Activated CD4-positive, alpha-beta memory T cell treated with anti-CD3 and anti-CD28 coated beads, Interleukin-2, amount 10 ng/mL, durations not matched to agents 7 days and 5 days (primary cell): ENCODE measurements at regions not wholly inside any gene's neighbourhood (a gene's known extent, or its start where the extent isn't known, plus 50 kb on each side); places are given as distances from the start of the nearest gene placed in this dataset.
"Not testable (repeated sequence)": the region's sequence is repeated elsewhere in the genome, so short reads cannot be mapped to it uniquely, and the experiment has no call there.

Experiments
- CTCF ChIA-PET: fragments of 350-600 bp; sonication (Branson Sonifier 250); formaldehyde crosslinking; loops from one replicate; lab custom pipeline; 2021; ENCODE audit warnings: antibody characterized with exemption, inconsistent platforms; lab: Charles Lee
- POLR2A ChIA-PET: fragments of 350-600 bp; sonication (Branson Sonifier 250); formaldehyde crosslinking; loops from one replicate; lab custom pipeline; 2021; ENCODE audit warnings: antibody characterized with exemption; lab: Charles Lee
- DNase-seq: peaks from one replicate; pipeline ENCODE4 v3.0.0-alpha.2; 2020
- H3K27ac Mint-ChIP-seq: one replicate; pipeline ENCODE4 v1.8.0; 2021; ENCODE audit warnings: mild to moderate bottlenecking, mixed read lengths
- H3K27me3 Mint-ChIP-seq: one replicate; pipeline ENCODE4 v1.8.0; 2021; ENCODE audit warnings: mixed read lengths
- H3K36me3 Mint-ChIP-seq: one replicate; pipeline ENCODE4 v1.8.0; 2021; ENCODE audit warnings: low read depth, mixed read lengths
- H3K4me1 Mint-ChIP-seq: one replicate; pipeline ENCODE4 v1.8.0; 2021; ENCODE audit warnings: mixed read lengths
- H3K4me3 Mint-ChIP-seq: one replicate; pipeline ENCODE4 v1.8.0; 2021; ENCODE audit warnings: mild to moderate bottlenecking, mixed read lengths
- H3K9me3 Mint-ChIP-seq: one replicate; pipeline ENCODE4 v1.8.0; 2021; ENCODE audit warnings: mixed read lengths

- H3K27ac Mint-ChIP-seq, POLR2A ChIA-PET, H3K27me3 Mint-ChIP-seq, H3K36me3 Mint-ChIP-seq, H3K4me1 Mint-ChIP-seq, CTCF ChIA-PET, H3K9me3 Mint-ChIP-seq, H3K4me3 Mint-ChIP-seq, DNase-seq: not testable (repeated sequence)
Measured at GRCh38 chr9:41035276-41035675, 93.2 kb downstream of the FOXD4L6 start.

GRCh38 chr9:41034699-41035197 is 93.7 kb downstream of the FOXD4L6 start:
- CTCF ChIA-PET, H3K9me3 Mint-ChIP-seq, POLR2A ChIA-PET, H3K4me1 Mint-ChIP-seq, H3K27me3 Mint-ChIP-seq, H3K4me3 Mint-ChIP-seq, H3K36me3 Mint-ChIP-seq, DNase-seq, H3K27ac Mint-ChIP-seq: not testable (repeated sequence)

DNA sequence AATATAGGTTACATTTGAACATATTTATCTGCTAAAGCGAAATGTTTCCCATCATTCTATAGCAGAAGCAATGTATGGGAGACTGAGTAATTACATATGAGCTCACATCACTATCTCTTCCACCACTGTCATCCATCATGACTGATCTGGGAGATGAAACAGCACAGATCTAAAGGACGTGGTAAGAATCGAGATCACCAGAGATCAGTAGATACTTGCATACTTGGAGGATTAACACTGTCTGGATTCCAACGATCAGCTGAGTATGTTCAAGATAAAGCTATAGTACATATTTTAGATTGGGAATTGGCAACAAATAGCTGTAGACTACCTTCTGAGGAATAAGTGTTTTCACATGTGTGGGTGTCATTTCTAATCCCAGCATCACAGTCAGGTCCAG is 94.6 kb downstream of the FOXD4L6 start:
- H3K36me3 Mint-ChIP-seq, POLR2A ChIA-PET, H3K4me3 Mint-ChIP-seq: not testable (repeated sequence)

GRCh38 chr9:41033360-41033759 is 95.1 kb downstream of the FOXD4L6 start:
- H3K27me3 Mint-ChIP-seq, H3K9me3 Mint-ChIP-seq, DNase-seq, H3K4me1 Mint-ChIP-seq, CTCF ChIA-PET, H3K4me3 Mint-ChIP-seq, H3K27ac Mint-ChIP-seq, POLR2A ChIA-PET, H3K36me3 Mint-ChIP-seq: not testable (repeated sequence)

More for the DNA sequence above, 94.6 kb downstream of the FOXD4L6 start:
- H3K9me3 Mint-ChIP-seq, H3K4me1 Mint-ChIP-seq, H3K27ac Mint-ChIP-seq, DNase-seq, H3K27me3 Mint-ChIP-seq, CTCF ChIA-PET: not testable (repeated sequence)

DNA sequence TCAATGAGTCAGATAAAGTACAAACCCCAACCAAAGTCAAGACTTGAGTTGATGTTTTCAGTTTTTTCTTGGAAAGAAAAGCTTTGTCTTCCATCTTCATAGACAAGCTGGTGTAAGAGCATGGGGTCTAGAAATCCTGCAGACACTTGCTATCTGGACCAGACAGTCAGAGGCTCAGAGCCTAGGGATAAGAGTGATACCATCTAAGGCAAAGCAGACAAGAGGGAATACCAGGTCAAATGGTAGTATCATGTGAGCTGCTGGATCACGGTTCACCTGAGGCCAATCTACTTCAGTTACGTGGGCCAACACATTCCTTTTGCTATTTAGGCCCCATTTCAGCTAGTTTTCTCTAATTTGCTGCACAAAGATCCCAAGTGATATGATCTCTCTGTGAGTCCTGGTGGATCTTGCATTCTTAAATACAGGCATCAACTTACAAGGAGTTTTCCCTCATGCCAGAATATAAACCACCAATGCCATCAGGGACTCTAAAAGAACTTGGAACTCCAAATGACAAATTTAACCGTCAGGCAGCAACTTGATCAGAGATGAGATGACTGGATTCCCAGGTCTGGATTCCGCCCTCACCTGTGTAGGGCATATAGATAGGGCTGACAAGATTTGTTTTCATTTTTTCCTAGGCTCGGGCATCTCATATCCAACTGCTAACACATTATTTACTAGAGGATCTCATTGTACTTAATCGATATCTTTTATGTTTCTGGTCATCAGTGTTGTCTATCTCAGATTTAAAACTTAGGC is 101.4 kb downstream of the FOXD4L6 start:
- H3K9me3 Mint-ChIP-seq, DNase-seq, H3K36me3 Mint-ChIP-seq, POLR2A ChIA-PET, H3K4me3 Mint-ChIP-seq, H3K27ac Mint-ChIP-seq, CTCF ChIA-PET, H3K27me3 Mint-ChIP-seq, H3K4me1 Mint-ChIP-seq: not testable (repeated sequence)

DNA sequence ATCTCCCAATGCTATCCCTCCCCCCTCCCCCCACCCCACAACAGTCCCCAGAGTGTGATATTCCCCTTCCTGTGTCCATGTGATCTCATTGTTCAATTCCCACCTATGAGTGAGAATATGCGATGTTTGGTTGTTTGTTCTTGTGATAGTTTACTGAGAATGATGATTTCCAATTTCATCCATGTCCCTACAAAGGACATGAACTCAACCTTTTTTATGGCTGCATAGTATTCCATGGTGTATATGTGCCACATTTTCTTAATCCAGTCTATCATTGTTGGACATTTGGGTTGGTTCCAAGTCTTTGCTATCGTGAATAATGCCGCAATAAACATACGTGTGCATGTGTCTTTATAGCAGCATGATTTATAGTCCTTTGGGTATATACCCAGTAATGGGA is 106.1 kb downstream of the FOXD4L6 start:
- H3K4me1 Mint-ChIP-seq, H3K36me3 Mint-ChIP-seq, DNase-seq, H3K27me3 Mint-ChIP-seq, H3K9me3 Mint-ChIP-seq, H3K27ac Mint-ChIP-seq, H3K4me3 Mint-ChIP-seq, CTCF ChIA-PET, POLR2A ChIA-PET: not testable (repeated sequence)

DNA sequence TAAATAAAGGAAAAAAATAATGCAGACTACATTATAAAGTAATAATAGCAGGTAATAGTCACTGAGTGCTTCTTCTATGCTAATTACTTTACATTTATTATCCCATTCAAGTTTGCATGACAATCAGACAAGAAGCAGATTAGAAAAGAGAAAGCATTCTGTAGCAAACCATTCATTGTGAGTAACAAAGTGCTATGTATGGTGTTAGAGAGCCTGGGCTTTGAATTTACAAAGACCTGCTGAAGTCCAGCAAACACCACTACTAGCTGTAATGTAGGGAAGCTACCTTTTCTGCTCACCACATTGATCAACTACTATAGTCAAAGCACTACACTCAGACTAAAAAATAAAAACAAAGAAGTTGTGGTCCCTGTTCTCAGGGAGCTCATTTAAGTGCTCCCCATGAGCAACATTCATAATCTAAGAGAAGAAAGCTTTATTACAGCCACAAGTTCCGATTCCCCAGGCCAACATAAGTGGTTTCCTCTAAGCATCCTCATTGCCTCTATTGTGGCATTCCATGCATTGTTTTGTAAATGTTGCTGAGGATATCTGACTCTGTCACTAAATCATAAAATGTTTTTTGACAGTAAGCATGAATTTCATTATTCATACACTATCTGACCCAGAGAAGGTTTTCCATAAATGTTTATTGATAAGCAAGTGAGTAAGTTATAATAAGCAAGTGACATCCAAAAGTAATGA is 108.5 kb downstream of the FOXD4L6 start:
- DNase-seq, CTCF ChIA-PET, H3K4me3 Mint-ChIP-seq, H3K9me3 Mint-ChIP-seq, H3K27me3 Mint-ChIP-seq, POLR2A ChIA-PET, H3K27ac Mint-ChIP-seq, H3K36me3 Mint-ChIP-seq, H3K4me1 Mint-ChIP-seq: not testable (repeated sequence)

DNA sequence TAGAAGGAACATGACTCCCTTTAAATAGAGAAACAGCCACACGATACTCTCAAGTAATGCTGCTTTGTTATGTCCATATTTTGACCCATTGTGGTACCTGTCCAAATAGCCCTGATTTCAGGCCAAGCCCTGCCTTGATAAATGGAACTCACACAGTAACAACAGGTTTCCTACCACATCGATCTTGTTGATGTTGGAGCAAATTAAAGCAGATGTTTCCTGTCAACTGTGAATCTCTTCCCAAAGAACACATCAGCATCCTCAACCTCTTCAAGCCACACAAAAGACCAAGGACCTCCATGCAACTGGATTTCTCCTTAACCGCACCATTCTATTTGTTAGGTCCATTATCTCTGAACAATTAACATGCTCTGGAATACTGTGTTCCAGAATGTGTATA is 109.5 kb downstream of the FOXD4L6 start:
- peaks cover 13% of the 10 kb centered on the region for H3K36me3 Mint-ChIP-seq
- H3K4me1 Mint-ChIP-seq, H3K9me3 Mint-ChIP-seq, H3K27ac Mint-ChIP-seq, DNase-seq, CTCF ChIA-PET, H3K27me3 Mint-ChIP-seq, H3K4me3 Mint-ChIP-seq, POLR2A ChIA-PET: not testable (repeated sequence)

DNA sequence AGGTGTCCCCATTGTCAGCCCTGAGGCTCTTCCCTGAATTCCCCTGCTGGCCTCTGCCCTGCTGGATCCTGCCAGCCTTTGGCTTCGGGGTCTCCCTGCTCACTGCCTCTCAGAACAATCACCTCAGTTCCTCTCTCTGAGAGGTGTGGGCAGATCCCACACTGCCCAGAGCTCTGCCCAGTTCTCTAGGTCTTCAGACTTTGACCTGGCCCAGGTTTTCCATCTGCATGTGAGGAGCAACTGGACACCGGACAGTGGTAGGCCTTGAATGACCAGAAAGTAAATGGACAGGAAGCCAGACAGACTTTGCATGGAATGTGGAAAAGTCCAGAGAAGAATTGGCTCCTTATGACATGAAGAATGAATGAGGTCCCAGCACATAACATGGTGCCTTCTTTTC is 111.8 kb downstream of the FOXD4L6 start:
- CTCF ChIA-PET, POLR2A ChIA-PET, H3K4me3 Mint-ChIP-seq, H3K4me1 Mint-ChIP-seq, H3K27ac Mint-ChIP-seq, H3K9me3 Mint-ChIP-seq, H3K27me3 Mint-ChIP-seq, DNase-seq: not testable (repeated sequence)
- H3K36me3 Mint-ChIP-seq: peaks cover 24% of the 10 kb centered on the region

DNA sequence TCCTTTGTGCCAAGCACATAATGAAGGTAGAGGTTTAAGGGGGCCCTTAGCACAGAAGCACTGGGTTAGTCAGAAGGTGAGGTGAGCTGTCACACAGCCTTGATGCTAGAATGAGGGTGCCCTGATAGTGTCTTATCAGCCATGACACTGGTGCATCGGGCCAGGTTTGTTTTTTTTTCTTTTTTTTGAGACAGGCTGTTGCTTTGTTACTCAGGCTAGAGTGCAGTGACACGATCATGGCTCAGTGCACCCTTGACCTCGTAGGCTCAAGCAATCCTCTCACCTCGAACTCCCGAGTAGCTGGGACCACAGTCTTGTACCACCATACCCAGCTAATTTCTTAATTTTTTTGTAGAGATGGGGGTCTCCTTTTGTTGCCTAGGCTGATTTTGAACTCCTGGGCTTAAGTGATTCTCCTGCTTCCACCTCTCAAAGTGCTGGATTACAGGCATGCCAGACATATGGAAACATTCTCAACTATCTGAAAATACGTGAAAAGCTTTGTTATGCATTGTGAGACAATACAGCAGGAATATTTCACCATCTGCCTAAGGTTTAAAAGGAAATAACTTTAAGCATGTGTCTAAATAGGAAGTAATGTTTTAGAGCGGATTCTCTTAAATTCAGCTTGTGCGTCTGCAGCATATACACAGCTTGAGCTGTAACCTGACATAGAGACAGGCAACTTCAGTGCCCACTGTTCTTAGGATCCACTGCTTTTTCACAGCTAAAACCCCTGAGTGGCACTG is 128.4 kb downstream of the FOXD4L6 start:
- H3K9me3 Mint-ChIP-seq, DNase-seq, H3K27ac Mint-ChIP-seq, H3K27me3 Mint-ChIP-seq, H3K4me3 Mint-ChIP-seq, CTCF ChIA-PET: not testable (repeated sequence)
- Mint-ChIP-seq H3K4me1 (peaks cover 28% of the 10 kb centered on the region), H3K36me3 (peaks cover 40% of the 10 kb centered on the region)
- POLR2A ChIA-PET: interaction anchor here (2.1 kb wide), 1 partner anchor 8 kb away, joined by 10 read pairs; no protein-coding TSS in a partner anchor

DNA sequence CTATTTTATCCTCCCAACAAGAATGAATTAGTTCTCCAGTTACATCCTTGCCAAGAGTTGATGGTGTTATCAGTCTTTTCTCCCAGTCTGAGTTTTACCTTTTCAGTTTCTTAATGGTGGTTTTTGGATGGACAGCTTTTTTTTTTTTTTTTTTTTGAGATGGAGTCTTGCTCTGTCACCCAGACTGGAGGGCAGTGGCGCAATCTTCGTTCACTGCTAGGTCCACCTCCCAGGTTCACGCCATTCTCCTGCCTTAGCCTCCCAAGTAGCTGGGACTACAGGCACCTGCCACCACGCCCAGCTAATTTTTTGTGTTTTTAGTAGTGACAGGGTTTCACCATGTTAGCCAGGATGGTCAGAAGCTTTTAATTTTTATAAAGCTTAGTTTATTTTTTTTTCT is 133.0 kb downstream of the FOXD4L6 start:
- Mint-ChIP-seq H3K4me1 (peaks cover 35% of the 10 kb centered on the region), H3K36me3 (peaks cover 33% of the 10 kb centered on the region)
- H3K27ac Mint-ChIP-seq, CTCF ChIA-PET, DNase-seq, POLR2A ChIA-PET, H3K27me3 Mint-ChIP-seq, H3K9me3 Mint-ChIP-seq, H3K4me3 Mint-ChIP-seq: not testable (repeated sequence)

DNA sequence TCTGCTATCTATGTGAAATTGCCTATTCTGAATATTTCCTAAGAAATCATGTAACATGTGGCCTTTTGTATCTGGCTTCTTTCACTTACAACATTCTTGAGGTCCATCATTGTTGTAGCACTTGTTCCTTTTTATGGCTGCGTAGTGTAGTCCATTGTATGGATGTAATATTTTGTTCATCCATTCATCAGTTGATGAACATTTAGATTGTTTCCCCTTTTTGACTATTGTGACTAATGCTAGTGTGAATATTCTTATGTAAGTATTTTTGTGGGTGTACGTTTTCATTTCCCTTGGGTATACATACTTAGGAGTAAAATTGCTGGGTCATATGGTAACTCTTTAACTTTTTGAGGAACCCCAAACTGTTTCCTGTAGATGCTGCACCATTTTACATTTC is 134.6 kb downstream of the FOXD4L6 start:
- CTCF ChIA-PET, H3K27me3 Mint-ChIP-seq, POLR2A ChIA-PET: not testable (repeated sequence)

GRCh38 chr9:40993375-40993774 is 135.1 kb downstream of the FOXD4L6 start:
- H3K4me3 Mint-ChIP-seq, DNase-seq, POLR2A ChIA-PET, CTCF ChIA-PET, H3K27ac Mint-ChIP-seq, H3K9me3 Mint-ChIP-seq, H3K27me3 Mint-ChIP-seq: not testable (repeated sequence)
- Mint-ChIP-seq H3K4me1 (peaks cover 36% of the 10 kb centered on the region), H3K36me3 (peaks cover 32% of the 10 kb centered on the region)

More for the DNA sequence above, 134.6 kb downstream of the FOXD4L6 start:
- Mint-ChIP-seq H3K4me1 (peaks cover 36% of the 10 kb centered on the region), H3K36me3 (peaks cover 30% of the 10 kb centered on the region)
- H3K4me3 Mint-ChIP-seq, H3K27ac Mint-ChIP-seq, DNase-seq, H3K9me3 Mint-ChIP-seq: not testable (repeated sequence)
